ENCODE measurements at regions not wholly inside any gene's neighbourhood (a gene's known extent, or its start where the extent isn't known, plus 50 kb on each side); places are given as distances from the start of the nearest gene placed in this dataset.
A peak's percentile ranks its signal among the peaks of the same experiment; 100 is the strongest.

DNA sequence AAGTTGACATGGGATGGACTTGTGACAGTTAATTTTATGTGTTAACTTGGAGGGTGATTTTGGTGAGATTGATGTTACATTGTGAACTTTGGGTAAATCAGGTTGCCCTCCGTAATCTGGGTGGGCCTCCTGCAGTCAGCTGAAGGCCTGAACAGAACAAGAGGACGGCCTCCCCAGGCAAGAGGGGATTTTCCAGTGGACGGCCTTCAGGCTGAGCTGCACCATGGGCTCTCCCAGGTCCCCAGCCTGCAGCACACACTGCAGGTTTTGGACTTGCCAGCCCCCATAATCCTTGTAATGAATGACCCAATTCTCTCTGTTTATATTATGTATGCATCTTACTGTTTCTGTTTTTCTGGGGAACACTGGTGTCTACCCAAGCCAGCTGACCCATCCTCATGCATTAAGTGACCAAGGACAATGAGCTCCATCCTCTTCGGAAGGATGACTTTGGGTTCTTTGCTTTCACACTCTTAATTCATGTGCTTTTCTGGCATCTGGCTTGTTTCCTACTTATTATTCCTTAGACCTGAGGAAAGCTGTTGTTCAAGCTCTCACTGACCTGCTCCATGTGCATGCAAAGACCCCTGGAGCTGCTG is 64.2 kb downstream of the DACT2 start:
- Mint-ChIP-seq H3K27me3 (peaks cover 26% of the 10 kb centered on the region), H3K4me3 (no peak overlapping the region), H3K4me1 (no peaks in the 10 kb centered on the region), H3K27ac (no peak overlapping the region), H3K9me3 (peaks cover 8% of the 10 kb centered on the region), H3K36me3 (ENCODE audit: low read depth) (no peaks in the 10 kb centered on the region)
- ATAC-seq (replicated peaks): no peak

DNA sequence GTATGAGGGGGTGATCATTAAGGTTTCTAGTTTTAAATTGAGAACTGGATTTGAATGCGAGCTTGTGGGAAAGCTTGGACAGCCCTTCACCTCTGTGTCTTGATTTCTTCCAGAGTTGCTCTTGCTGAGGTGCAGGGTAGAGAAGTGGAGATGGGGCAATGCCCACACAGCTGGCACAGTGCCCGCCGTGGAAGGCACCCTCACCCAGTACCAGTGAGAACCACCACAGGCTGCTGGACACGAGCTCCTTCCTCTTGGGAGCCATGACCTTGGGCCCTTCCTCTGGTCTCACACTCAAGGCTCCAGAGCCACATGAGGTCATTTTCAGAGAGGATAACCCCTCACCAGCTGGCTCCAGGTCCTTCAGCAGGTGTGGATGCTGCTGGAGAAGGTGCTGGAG is 67.3 kb downstream of the DACT2 start:
- Mint-ChIP-seq H3K27me3 (peaks cover 17% of the 10 kb centered on the region), H3K36me3 (ENCODE audit: low read depth) (no peaks in the 10 kb centered on the region), H3K9me3 (peaks cover 3% of the 10 kb centered on the region), H3K4me1 (no peaks in the 10 kb centered on the region), H3K4me3 (no peak overlapping the region), H3K27ac (no peak overlapping the region)
- ATAC-seq (replicated peaks): no peak

DNA sequence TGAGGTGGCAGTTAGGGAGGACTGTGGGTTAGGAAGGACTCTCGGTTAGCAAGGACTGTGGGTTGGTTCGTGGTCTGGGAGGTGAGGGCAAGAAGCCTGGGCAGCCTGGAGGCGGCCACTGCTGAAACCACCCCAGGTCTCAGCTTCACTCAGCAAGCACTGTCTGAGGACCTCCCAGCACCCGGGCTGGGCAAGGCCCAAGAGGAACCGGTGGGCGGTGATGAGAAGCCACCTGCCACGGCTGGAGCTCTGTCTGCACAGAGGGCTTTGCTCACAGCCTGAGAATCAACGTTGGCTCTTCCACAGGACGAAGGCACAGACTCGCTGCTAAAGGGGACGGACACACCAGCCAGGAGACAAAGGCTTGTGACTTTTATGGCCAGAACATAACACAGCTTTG is 69.3 kb downstream of the DACT2 start:
- Mint-ChIP-seq H3K4me3 (no peak overlapping the region), H3K36me3 (ENCODE audit: low read depth) (no peaks in the 10 kb centered on the region), H3K27ac (no peak overlapping the region), H3K4me1 (no peaks in the 10 kb centered on the region), H3K27me3 (peaks cover 7% of the 10 kb centered on the region), H3K9me3 (no peaks in the 10 kb centered on the region)
- peak; percentile 73 for ATAC-seq (replicated peaks)

GRCh38 chr6:168249746-168250145 is 69.8 kb downstream of the DACT2 start:
- Mint-ChIP-seq H3K36me3 (ENCODE audit: low read depth) (no peaks in the 10 kb centered on the region), H3K27ac (no peak overlapping the region), H3K4me3 (no peak overlapping the region), H3K4me1 (no peaks in the 10 kb centered on the region), H3K9me3 (no peaks in the 10 kb centered on the region), H3K27me3 (peaks cover 12% of the 10 kb centered on the region)
- ATAC-seq (replicated peaks): peak; percentile 5

DNA sequence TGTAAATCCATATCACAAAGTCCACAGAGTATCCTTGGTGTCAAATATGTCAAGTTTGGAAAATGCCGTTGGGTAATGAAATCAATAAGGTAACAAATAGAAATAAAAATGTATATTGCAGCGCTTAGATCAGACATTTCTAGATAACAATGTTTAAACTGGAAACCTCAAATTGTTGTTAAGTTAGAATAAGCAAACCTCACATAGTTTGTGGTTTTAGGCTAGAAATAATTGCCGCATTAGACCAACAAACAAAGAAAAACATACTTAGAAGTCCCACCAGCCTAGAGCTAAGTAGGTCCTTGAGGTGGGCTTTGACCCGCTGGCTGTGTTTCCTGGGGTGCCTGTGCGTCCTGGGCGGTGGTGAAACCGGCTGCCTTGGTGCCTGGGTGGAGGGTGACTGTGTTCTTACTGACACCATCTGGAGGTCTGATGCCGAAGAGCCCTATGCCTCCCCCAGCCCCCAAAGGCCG is 71.4 kb downstream of the DACT2 start:
- no peak for ATAC-seq (replicated peaks)
- Mint-ChIP-seq H3K4me1 (peaks cover 4% of the 10 kb centered on the region), H3K9me3 (no peaks in the 10 kb centered on the region), H3K27ac (no peak overlapping the region), H3K36me3 (ENCODE audit: low read depth) (no peaks in the 10 kb centered on the region), H3K27me3 (peaks cover 12% of the 10 kb centered on the region), H3K4me3 (no peak overlapping the region)

DNA sequence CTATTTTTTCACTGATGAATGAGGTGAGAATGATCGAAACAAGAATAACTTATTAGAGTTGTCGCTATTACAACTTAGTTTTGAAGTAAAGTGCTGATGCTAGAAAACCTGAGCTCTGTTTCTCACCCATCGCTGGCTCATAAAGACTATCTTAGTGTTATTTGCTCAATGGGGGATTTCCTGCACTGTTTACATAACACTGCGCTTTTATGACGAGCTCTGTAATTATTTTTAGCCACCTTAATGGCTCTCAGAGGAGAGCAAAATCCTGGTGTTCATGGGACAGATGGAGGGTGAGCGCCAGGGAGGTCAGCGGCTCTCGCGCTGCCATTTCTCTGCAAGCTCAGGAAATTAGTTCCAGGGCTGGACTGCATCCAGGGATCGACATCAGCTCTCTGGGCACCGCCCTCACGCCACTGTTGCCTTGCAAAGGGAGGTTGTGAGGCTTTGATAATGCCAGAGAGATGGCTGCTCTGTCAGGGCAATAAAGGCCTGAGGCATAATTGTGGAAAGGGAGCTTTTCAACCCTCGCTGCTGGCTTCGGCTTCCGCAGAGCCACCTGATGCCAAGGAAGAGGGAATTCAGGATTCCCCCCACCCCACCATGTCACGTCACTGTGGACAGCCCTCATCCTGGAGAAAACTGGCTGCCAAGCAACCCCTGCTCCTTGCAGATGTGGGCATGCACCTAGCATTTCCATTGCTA is 72.0 kb downstream of the DACT2 start:
- H3K4me1 Mint-ChIP-seq: peaks cover 4% of the 10 kb centered on the region
- H3K9me3 Mint-ChIP-seq: no peaks in the 10 kb centered on the region
- no peak overlapping the region for H3K27ac Mint-ChIP-seq
- ATAC-seq (replicated peaks): no peak
- H3K27me3 Mint-ChIP-seq: peaks cover 12% of the 10 kb centered on the region
- no peaks in the 10 kb centered on the region for H3K36me3 Mint-ChIP-seq (ENCODE audit: low read depth)
- no peak overlapping the region for H3K4me3 Mint-ChIP-seq

- peaks cover 4% of the 10 kb centered on the region for H3K4me1 Mint-ChIP-seq
- no peaks in the 10 kb centered on the region for H3K36me3 Mint-ChIP-seq (ENCODE audit: low read depth)
- ATAC-seq (replicated peaks): no peak
- peaks cover 11% of the 10 kb centered on the region for H3K27me3 Mint-ChIP-seq
- H3K4me3 Mint-ChIP-seq: no peak overlapping the region
- no peak overlapping the region for H3K27ac Mint-ChIP-seq
- no peaks in the 10 kb centered on the region for H3K9me3 Mint-ChIP-seq
Observed at GRCh38 chr6:168244961-168245551, 74.5 kb downstream of the DACT2 start.

DNA sequence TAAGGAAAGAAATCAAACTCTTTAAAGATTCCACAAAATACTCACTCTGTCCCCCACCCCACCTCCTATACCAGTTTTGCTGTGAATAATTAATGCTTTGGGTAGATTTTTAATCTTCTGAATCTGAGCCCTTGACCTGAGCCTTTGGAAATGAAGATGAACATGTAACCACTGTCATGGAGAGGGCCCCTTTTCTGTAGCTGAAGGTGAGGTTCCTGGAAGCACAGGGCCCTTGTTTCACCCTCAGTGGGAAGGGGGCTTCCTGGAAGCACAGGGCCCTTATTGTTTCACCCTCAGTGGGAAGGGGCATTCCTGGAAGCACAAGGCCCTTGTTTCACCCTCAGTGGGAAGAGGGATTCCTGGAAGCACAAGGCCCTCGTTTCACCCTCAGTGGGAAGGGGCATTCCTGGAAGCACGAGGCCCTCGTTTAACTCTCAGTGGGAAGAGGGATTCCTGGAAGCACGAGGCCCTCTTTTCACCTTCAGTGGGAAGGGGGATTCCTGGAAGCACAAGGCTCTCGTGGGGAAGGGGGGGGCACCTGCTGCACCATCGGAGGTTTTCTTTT is 75.7 kb downstream of the DACT2 start:
- ATAC-seq (replicated peaks): peak; percentile 54

GRCh38 chr6:168242940-168243225 is 76.7 kb downstream of the DACT2 start:
- Mint-ChIP-seq H3K9me3 (no peaks in the 10 kb centered on the region), H3K27me3 (peaks cover 15% of the 10 kb centered on the region), H3K36me3 (ENCODE audit: low read depth) (no peaks in the 10 kb centered on the region), H3K4me3 (no peak overlapping the region), H3K27ac (no peak overlapping the region), H3K4me1 (peaks cover 16% of the 10 kb centered on the region)
- ATAC-seq (replicated peaks): no peak

More for the DNA sequence above, 75.7 kb downstream of the DACT2 start:
- no peak overlapping the region for H3K4me3 Mint-ChIP-seq
- H3K4me1 Mint-ChIP-seq: peaks cover 8% of the 10 kb centered on the region
- H3K27ac Mint-ChIP-seq: no peak overlapping the region
- H3K9me3 Mint-ChIP-seq: no peaks in the 10 kb centered on the region
- peaks cover 15% of the 10 kb centered on the region for H3K27me3 Mint-ChIP-seq
- no peaks in the 10 kb centered on the region for H3K36me3 Mint-ChIP-seq (ENCODE audit: low read depth)

DNA sequence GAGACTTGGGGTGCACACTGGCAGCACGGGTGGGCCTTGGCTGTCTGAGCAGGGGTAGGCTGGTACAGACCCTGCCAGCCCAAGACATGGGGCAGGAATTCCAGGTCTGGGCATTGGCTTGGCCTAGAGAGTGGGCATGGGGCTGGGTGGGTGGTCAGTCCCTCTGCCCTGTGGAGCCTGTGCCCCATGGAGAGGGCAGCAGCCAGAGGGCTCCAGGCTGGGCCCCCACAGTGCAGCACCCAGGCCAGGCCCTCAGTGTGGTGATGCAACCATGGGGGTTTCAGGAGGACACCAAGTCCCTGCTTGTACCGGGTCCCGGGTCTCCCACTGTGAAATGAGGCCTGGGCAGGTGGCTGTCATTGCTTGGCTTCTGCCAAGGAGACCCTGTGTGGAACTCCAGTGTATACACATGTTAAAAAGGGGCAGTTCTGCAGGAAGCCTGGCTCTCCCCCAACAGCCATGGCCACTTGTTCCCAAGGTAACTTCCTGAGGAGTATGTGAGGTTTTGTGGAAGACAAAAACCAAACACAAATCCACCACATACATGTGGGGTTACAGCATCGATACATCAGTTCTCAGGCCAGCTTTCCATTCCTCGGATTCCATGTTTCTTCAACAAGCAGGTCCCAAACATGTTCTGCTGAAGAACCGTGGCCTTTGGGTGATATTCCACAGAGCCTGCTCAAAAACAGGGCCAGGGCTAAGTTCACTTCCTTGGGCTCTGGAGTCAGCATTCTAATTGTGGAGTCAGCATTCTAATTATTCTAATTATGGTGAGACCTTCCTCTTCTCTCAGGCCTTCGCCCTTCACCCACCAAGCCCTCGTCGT is 77.3 kb downstream of the DACT2 start:
- no peak for ATAC-seq (replicated peaks)
- Mint-ChIP-seq H3K27me3 (peaks cover 15% of the 10 kb centered on the region), H3K9me3 (no peaks in the 10 kb centered on the region), H3K4me1 (peaks cover 16% of the 10 kb centered on the region), H3K36me3 (ENCODE audit: low read depth) (no peaks in the 10 kb centered on the region), H3K27ac (no peak overlapping the region), H3K4me3 (no peak overlapping the region)

DNA sequence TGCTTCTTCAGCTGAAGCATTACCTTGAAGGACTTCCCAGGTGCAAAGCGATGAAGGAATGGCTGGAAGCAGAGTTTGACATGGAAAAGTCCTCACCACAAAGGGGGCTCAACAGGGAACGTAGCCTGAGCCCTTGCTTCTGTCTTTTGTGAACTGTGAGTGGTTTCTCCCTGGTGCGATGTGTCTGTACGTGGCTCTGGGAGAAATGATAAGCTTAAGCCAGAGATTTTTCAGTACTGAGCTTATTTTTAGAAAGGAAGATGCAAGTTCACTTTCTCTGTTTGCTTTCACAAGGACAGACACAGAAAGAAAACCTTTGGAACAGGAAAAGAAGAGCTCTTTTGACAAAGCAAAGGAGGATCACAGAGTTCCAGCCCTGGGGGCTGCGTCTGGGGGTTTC is 79.4 kb downstream of the DACT2 start:
- H3K9me3 Mint-ChIP-seq: no peaks in the 10 kb centered on the region
- no peak overlapping the region for H3K4me3 Mint-ChIP-seq
- no peak for ATAC-seq (replicated peaks)
- peaks cover 16% of the 10 kb centered on the region for H3K4me1 Mint-ChIP-seq
- peak overlapping the region; percentile 1 for H3K27ac Mint-ChIP-seq
- H3K27me3 Mint-ChIP-seq: peaks cover 15% of the 10 kb centered on the region
- no peaks in the 10 kb centered on the region for H3K36me3 Mint-ChIP-seq (ENCODE audit: low read depth)

GRCh38 chr6:168239044-168239773 is 80.4 kb downstream of the DACT2 start:
- Mint-ChIP-seq H3K9me3 (no peaks in the 10 kb centered on the region), H3K36me3 (ENCODE audit: low read depth) (no peaks in the 10 kb centered on the region), H3K27ac (peak overlapping the region; percentile 86), H3K27me3 (peaks cover 8% of the 10 kb centered on the region), H3K4me3 (peak overlapping the region; percentile 40), H3K4me1 (peaks cover 13% of the 10 kb centered on the region)
- peak; percentile 45 for ATAC-seq (replicated peaks)

DNA sequence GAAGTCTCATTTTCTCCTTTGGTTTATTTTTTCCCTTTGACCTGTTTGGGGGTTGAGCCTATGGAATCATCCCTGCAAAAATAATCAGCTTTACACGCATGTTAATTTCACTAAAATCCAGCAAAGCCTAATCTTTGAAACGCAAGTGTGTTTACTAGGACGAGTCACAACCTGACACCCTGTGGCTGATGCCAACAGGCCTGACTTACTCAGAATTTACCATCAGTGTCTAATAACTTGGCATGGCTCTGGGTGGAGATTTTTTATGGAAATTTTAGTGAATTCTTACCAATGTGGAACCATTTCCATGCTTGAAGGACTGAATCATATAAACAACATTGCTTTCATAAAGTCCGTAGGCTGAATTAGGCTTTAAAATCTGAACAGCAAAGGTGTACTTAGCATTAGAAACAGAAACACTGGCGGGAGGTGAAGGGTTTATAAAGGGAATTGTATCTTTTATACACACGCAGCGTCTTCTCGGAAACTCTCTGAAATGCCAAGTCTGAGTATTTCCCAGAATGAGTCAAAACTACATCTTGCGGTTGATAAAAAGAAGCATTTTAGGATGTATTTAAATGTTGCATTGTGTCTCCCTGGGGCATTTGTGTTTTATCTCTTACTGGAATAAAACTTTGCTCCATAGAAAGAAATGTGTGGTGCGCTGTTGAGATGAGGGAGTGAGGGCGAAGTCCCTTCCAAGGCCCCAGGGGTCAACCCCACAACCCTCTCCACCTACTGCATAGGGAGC is 81.2 kb downstream of the DACT2 start:
- peaks cover 8% of the 10 kb centered on the region for H3K27me3 Mint-ChIP-seq
- no peaks in the 10 kb centered on the region for H3K36me3 Mint-ChIP-seq (ENCODE audit: low read depth)
- peak overlapping the region; percentile 40 for H3K4me3 Mint-ChIP-seq
- peaks cover 13% of the 10 kb centered on the region for H3K4me1 Mint-ChIP-seq
- ATAC-seq (replicated peaks): peak; percentile 76
- peak overlapping the region; percentile 86 for H3K27ac Mint-ChIP-seq
- H3K9me3 Mint-ChIP-seq: no peaks in the 10 kb centered on the region
